ENCODE measurements at regions not wholly inside any gene's neighbourhood (a gene's known extent, or its start where the extent isn't known, plus 50 kb on each side); places are given as distances from the start of the nearest gene placed in this dataset.

GRCh38 chr12:13887779-13888388 lies 93.5 kb downstream of the GRIN2B start:
- TF ChIP-seq REST (IDR thresholded peaks at IDR 0.05; ENCODE audit: insufficient read depth in 1 of 2, low read depth in 2 of 2, low read length in 1 of 2) (no peak), TCF7L2 (IDR thresholded peaks at IDR 0.05; ENCODE audit: low read depth, low read length) (no peak), POLR2AphosphoS5 (IDR thresholded peaks at IDR 0.05; ENCODE audit: low read depth, low read length) (no peak), CTCF (IDR thresholded peaks at IDR 0.05) (no peak), SIN3A (IDR thresholded peaks at IDR 0.05; ENCODE audit: borderline replicate concordance, insufficient read depth, low read depth, low read length) (no peak)

GRCh38 chr12:13882176-13882575 lies 99.2 kb downstream of the GRIN2B start:
- H3K27me3 ChIP-seq (ENCODE audit: control insufficient read depth, insufficient read depth, low read length), result no peaks in the 10 kb centered on the region
- H3K27ac ChIP-seq (ENCODE audit: low read length), result no peak overlapping the region
- H3K4me1 ChIP-seq (ENCODE audit: control insufficient read depth, insufficient read depth, low read length), result no peaks in the 10 kb centered on the region
- H3K36me3 ChIP-seq (ENCODE audit: control insufficient read depth, insufficient read depth, low read length), result no peaks in the 10 kb centered on the region
- POLR2A ChIA-PET, result no interaction called here
- no peak for TF ChIP-seq CTCF (IDR thresholded peaks at IDR 0.05)
- no peak for TF ChIP-seq REST (IDR thresholded peaks at IDR 0.05; ENCODE audit: insufficient read depth in 1 of 2, low read depth in 2 of 2, low read length in 1 of 2)
- no peak for TF ChIP-seq POLR2AphosphoS5 (IDR thresholded peaks at IDR 0.05; ENCODE audit: low read depth, low read length)
- TF ChIP-seq TCF7L2 (IDR thresholded peaks at IDR 0.05; ENCODE audit: low read depth, low read length), result no peak
- TF ChIP-seq SIN3A (IDR thresholded peaks at IDR 0.05; ENCODE audit: borderline replicate concordance, insufficient read depth, low read depth, low read length), result no peak
- in situ Hi-C loops (cut with HindIII; ENCODE audit: low pct_unique_long_range_greater_than_20kb, low sequenced_read_pairs) (no loop called here), intact Hi-C loops (cut with micrococcal nuclease; ENCODE audit: unreplicated experiment) (no loop called here)
- BruUV-seq (replicated peaks), result no TSS peak
- no peak overlapping the region for H3K4me3 ChIP-seq (ENCODE audit: low read depth in 2 of 2, low read length in 2 of 2)
- ATAC-seq (no peak), DNase-seq (ENCODE audit: low read depth, low spot score) (no peak)
- H3K9me3 ChIP-seq (ENCODE audit: control insufficient read depth, insufficient read depth, low read depth, low read length), result no peaks in the 10 kb centered on the region
- CTCF ChIA-PET, result no interaction called here

More at GRCh38 chr12:13887779-13888388, 93.5 kb downstream of the GRIN2B start:
- intact Hi-C loops (cut with micrococcal nuclease; ENCODE audit: unreplicated experiment), result no loop called here
- ChIA-PET POLR2A (no interaction called here), CTCF (no interaction called here)
- no peaks in the 10 kb centered on the region for H3K4me1 ChIP-seq (ENCODE audit: control insufficient read depth, insufficient read depth, low read length)
- H3K9me3 ChIP-seq (ENCODE audit: control insufficient read depth, insufficient read depth, low read depth, low read length), result no peaks in the 10 kb centered on the region
- BruUV-seq (replicated peaks), result no TSS peak
- H3K27ac ChIP-seq (ENCODE audit: low read length), result no peak overlapping the region
- ATAC-seq (no peak), DNase-seq (ENCODE audit: low read depth, low spot score) (no peak)
- no peak overlapping the region for H3K4me3 ChIP-seq (ENCODE audit: low read depth in 2 of 2, low read length in 2 of 2)
- in situ Hi-C loops (cut with HindIII; ENCODE audit: low pct_unique_long_range_greater_than_20kb, low sequenced_read_pairs), result no loop called here
- H3K27me3 ChIP-seq (ENCODE audit: control insufficient read depth, insufficient read depth, low read length), result no peaks in the 10 kb centered on the region
- H3K36me3 ChIP-seq (ENCODE audit: control insufficient read depth, insufficient read depth, low read length), result no peaks in the 10 kb centered on the region

All from Panc1 (cell line).